Body of pancreas (tissue), 4 donors: ENCODE measurements at regions not wholly inside any gene's neighbourhood (a gene's known extent, or its start where the extent isn't known, plus 50 kb on each side); places are given as distances from the start of the nearest gene placed in this dataset.
A peak's percentile ranks its signal among the peaks of the same experiment; 100 is the strongest.

ENCODE experiments used
- ATAC-seq: fragments of 150-250 bp; one replicate; pipeline ENCODE4 v1.9.1; 2016
- DNase-seq, 4 donors: peaks; one replicate each; pipeline ENCODE4 v3.0.0-alpha.2; 2019
- H3K27ac ChIP-seq, 4 donors: fragments of 200-600 bp; sonication (generic); 1 replicate in 3 of 4; 2 replicates in 1 of 4; pipeline versions ENCODE4 v1.5.1 to v1.6.1; 2016 to 2019; ENCODE audit warnings: mild to moderate bottlenecking in 1 of 4, mixed read lengths in 1 of 4, moderate library complexity in 1 of 4
- H3K27me3 ChIP-seq, 2 donors: fragments of 200-600 bp; sonication (generic); one replicate each; pipeline ENCODE4 v1.6.0; 2016; ENCODE audit warnings: mild to moderate bottlenecking in 1 of 2
- H3K36me3 ChIP-seq, 2 donors: fragments of 200-600 bp; sonication (generic); replicated peaks in 1 of 2; 2 replicates each; pipeline ENCODE4 v1.5.1; 2016; ENCODE audit warnings: low read depth in 2 of 2; ENCODE audit not compliant: insufficient read depth in 1 of 2
- H3K4me1 ChIP-seq: fragments of 200-600 bp; sonication (generic); one replicate; pipeline ENCODE4 v1.6.0; 2016
- H3K4me3 ChIP-seq, 2 donors: fragments of 200-600 bp; sonication (generic); 1 replicate in 1 of 2; 2 replicates in 1 of 2; pipeline ENCODE4 v1.5.1; 2016 to 2019
- H3K9me3 ChIP-seq, 3 donors: fragments of 200-600 bp; sonication (generic); 1 replicate in 2 of 3; 2 replicates in 1 of 3; pipeline ENCODE4 v1.5.1; 2016
- POLR2A ChIP-seq, 3 donors: fragments of 450-650 bp; IDR thresholded peaks; one replicate each; pipeline ENCODE4 v1.6.1; 2016; ENCODE audit warnings: antibody characterized with exemption in 3 of 3, mild to moderate bottlenecking in 2 of 3
- WGBS, 2 donors: methylation state at CpG; one replicate each; pipeline ENCODE4 v1.1.5; 2017; 5-methylcytosine and 5-hydroxymethylcytosine counted together
- intact Hi-C: fragments of 100-400 bp; cut with DNase I; formaldehyde crosslinking; loops from one replicate; pipeline ENCODE4 v1.15.1; 2023
- TF ChIP-seq, protein P1 (sequence below), 7 experiments: fragments of 450-650 bp in 4 of 7; fragments of 200-600 bp in 3 of 7; sonication (generic) in 3 of 7; IDR thresholded peaks; one replicate each; pipeline ENCODE4 v1.5.1; 2016 to 2019; ENCODE audit warnings: antibody characterized with exemption in 7 of 7

DNA sequence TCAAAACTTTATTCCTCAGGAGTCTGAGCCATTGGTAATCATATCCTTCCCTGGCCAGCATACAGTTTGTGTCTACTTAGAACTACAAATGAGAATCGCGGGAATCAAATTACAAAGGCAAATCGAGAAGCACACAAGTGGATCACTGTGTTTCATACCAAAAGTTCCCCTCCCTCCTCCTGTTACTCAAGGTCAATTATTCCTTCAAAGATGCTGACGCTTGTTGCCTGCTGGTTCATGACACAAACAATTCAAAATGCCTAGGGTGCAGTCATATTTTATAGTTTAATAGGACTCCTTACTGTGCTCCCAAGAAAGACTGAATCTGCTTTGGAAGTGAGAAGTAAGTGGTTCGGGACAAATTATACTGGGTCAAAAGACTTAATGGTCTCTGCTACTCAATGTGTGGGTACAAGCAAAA is 93.0 kb upstream of the PBX1 start:
- H3K27me3 ChIP-seq = no peaks in the 10 kb centered on the region
- H3K4me1 ChIP-seq = no peaks in the 10 kb centered on the region
- intact Hi-C loops = no loop called here
- H3K9me3 ChIP-seq = no peaks in the 10 kb centered on the region
- DNase-seq (no peak), ATAC-seq (no peak)
- no peak overlapping the region for H3K4me3 ChIP-seq
- H3K36me3 ChIP-seq = no peaks in the 10 kb centered on the region
- H3K27ac ChIP-seq = no peak overlapping the region
- TF ChIP-seq, protein P1, sequence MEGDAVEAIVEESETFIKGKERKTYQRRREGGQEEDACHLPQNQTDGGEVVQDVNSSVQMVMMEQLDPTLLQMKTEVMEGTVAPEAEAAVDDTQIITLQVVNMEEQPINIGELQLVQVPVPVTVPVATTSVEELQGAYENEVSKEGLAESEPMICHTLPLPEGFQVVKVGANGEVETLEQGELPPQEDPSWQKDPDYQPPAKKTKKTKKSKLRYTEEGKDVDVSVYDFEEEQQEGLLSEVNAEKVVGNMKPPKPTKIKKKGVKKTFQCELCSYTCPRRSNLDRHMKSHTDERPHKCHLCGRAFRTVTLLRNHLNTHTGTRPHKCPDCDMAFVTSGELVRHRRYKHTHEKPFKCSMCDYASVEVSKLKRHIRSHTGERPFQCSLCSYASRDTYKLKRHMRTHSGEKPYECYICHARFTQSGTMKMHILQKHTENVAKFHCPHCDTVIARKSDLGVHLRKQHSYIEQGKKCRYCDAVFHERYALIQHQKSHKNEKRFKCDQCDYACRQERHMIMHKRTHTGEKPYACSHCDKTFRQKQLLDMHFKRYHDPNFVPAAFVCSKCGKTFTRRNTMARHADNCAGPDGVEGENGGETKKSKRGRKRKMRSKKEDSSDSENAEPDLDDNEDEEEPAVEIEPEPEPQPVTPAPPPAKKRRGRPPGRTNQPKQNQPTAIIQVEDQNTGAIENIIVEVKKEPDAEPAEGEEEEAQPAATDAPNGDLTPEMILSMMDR (IDR thresholded peaks at IDR 0.05) = no peak
- TF ChIP-seq POLR2A (IDR thresholded peaks at IDR 0.05) = no peak
- WGBS, 2 donors = 80 to 84% methylated on average over 5 of the region's 5 CpGs

DNA sequence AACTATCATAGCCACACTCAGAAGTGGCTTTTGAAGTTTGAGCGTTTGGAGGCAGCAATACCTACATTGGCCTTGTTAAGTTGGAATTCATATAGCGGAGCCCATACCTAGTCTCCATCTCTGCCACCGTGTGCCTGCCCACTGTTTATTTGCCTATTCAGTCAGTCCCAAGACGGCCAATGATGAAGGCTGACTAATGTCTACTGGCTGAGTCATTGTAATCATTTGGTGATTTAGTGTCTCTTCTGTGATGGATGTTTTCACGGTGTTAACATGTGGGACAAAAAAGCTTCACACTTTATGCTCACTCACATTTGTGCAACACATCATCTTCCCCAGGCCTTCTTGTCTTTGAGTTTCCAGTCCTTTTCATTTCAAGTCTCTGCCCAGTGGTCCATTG is 92.6 kb upstream of the PBX1 start:
- 81 to 83% methylated on average over 5 of the region's 5 CpGs for WGBS, 2 donors
- Histone ChIP-seq H3K4me1 (no peaks in the 10 kb centered on the region), H3K36me3 (no peaks in the 10 kb centered on the region), H3K4me3 (no peak overlapping the region), H3K27me3 (no peaks in the 10 kb centered on the region), H3K9me3 (no peaks in the 10 kb centered on the region), H3K27ac (no peak overlapping the region)
- TF ChIP-seq, protein P1 (IDR thresholded peaks at IDR 0.05) = no peak
- no peak for TF ChIP-seq POLR2A (IDR thresholded peaks at IDR 0.05)
- intact Hi-C loops = no loop called here
- no peak for ATAC-seq
- no peak for DNase-seq

DNA sequence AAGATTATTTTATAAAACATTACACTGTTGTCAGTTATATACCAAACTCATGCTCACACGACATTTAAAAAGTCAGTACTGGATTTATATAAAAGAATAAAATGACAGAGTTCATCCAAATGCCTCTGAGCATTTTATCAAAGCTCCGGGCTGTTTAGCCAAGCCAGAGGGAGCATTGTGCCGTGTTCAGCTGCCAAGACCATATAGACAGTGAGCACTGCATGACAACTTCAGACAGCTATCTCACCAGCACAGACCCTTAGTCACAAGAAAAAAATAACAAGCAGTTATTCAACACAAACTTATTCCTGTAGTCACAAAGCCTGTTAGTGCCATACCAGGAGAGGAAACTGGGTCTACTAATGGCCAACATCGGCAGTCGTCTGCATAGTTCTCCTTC is 88.0 kb upstream of the PBX1 start:
- intact Hi-C loops = no loop called here
- 73 to 76% methylated on average over 5 of the region's 5 CpGs for WGBS, 2 donors
- ATAC-seq (no peak), DNase-seq (no peak)
- Histone ChIP-seq H3K4me3 (no peak overlapping the region), H3K4me1 (peaks cover 6% of the 10 kb centered on the region), H3K36me3 (no peaks in the 10 kb centered on the region), H3K27me3 (no peaks in the 10 kb centered on the region), H3K9me3 (no peaks in the 10 kb centered on the region), H3K27ac (no peak overlapping the region)
- TF ChIP-seq, protein P1 (IDR thresholded peaks at IDR 0.05) = no peak
- no peak for TF ChIP-seq POLR2A (IDR thresholded peaks at IDR 0.05)

DNA sequence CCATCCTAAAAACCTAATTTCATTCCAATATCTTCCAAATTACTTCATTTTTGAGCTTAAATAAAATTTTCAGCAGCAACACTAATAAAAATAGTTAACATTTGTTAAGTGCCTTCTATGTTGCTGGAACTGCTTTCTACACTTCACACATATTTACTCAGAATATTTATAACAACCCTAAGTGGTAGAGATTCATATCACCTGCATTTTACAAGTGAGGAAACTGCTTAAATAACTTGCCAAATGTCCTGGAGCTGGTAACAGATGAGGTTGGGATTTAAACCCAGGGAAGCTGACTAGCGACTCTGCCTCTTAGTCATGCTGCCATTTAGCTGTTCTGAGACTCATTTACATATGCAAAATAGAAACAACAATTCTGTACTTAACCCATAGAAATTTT is 86.1 kb upstream of the PBX1 start:
- intact Hi-C loops = no loop called here

DNA sequence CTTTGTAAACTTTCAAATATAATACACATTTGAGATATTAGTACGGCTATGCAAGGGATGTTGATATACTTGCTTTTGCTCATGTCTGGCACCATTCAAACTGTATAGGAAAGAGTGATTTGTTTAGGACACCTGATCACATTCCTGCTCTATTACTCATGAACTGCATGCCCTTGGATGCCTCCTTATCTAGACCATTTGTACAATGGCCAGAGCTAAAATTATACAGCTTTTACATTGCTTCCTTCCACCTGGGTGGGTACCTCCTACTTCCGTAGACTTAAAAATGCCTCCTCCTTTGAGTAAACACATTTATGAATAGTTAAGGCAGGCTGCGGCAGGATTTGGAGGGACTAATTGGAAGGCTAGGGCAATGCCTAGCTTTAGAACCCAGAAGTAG is 85.4 kb upstream of the PBX1 start:
- no peak overlapping the region for H3K4me3 ChIP-seq
- H3K4me1 ChIP-seq = peaks cover 10% of the 10 kb centered on the region
- DNase-seq (peak in 2 of 4 donors; percentile 3 to 10), ATAC-seq (peak; percentile 74)
- no peak overlapping the region for H3K27ac ChIP-seq
- no peak for TF ChIP-seq POLR2A (IDR thresholded peaks at IDR 0.05)
- TF ChIP-seq, protein P1 (IDR thresholded peaks at IDR 0.05) = no peak
- intact Hi-C loops = no loop called here
- H3K27me3 ChIP-seq = no peaks in the 10 kb centered on the region
- no peaks in the 10 kb centered on the region for H3K9me3 ChIP-seq
- 18 to 26% methylated on average over 3 of the region's 3 CpGs for WGBS, 2 donors
- no peaks in the 10 kb centered on the region for H3K36me3 ChIP-seq

More for the DNA sequence above, 86.1 kb upstream of the PBX1 start:
- Histone ChIP-seq H3K9me3 (no peaks in the 10 kb centered on the region), H3K36me3 (no peaks in the 10 kb centered on the region), H3K27me3 (no peaks in the 10 kb centered on the region), H3K4me1 (peaks cover 6% of the 10 kb centered on the region), H3K27ac (no peak overlapping the region), H3K4me3 (no peak overlapping the region)
- WGBS, 2 donors = 89% methylated on average over 1 of the region's 1 CpG
- TF ChIP-seq POLR2A (IDR thresholded peaks at IDR 0.05) = no peak
- TF ChIP-seq, protein P1 (IDR thresholded peaks at IDR 0.05) = no peak
- DNase-seq = no peak
- ATAC-seq = no peak
